RWPE2 (cell line): ENCODE measurements at regions not wholly inside any gene's neighbourhood (a gene's known extent, or its start where the extent isn't known, plus 50 kb on each side); places are given as distances from the start of the nearest gene placed in this dataset.

Source experiments
- ATAC-seq: fragments of 200-7000 bp; cut with Tn5 transposase; 3 replicates; pipeline ENCODE4 v1.9.1; 2021; ENCODE audit warnings: low read depth
- DNase-seq: peaks from one replicate; pipeline ENCODE4 v3.0.0-alpha.2; 2020; ENCODE audit warnings: low spot score
- H3K27ac ChIP-seq: fragments of 450-650 bp; 2 replicates; pipeline ENCODE4 v1.5.1; 2017; ENCODE audit warnings: mild to moderate bottlenecking; ENCODE audit not compliant: poor library complexity, severe bottlenecking
- H3K27me3 ChIP-seq: fragments of 250-450 bp; sonication (Bioruptor Pico); 2 replicates; pipeline ENCODE4 v1.5.1; 2021; ENCODE audit warnings: mild to moderate bottlenecking, moderate library complexity; ENCODE audit not compliant: insufficient read depth, poor library complexity, severe bottlenecking
- H3K36me3 ChIP-seq: fragments of 250-450 bp; sonication (Bioruptor Pico); 2 replicates; pipeline ENCODE4 v1.5.1; 2020; ENCODE audit warnings: low read depth, mild to moderate bottlenecking, moderate library complexity
- H3K4me1 ChIP-seq: fragments of 250-450 bp; sonication (Bioruptor Pico); 2 replicates; pipeline ENCODE4 v1.5.1; 2021; ENCODE audit warnings: mild to moderate bottlenecking, moderate library complexity; ENCODE audit not compliant: insufficient read depth, poor library complexity, severe bottlenecking
- H3K4me3 ChIP-seq: fragments of 250-450 bp; sonication (Bioruptor Pico); 2 replicates; pipeline ENCODE4 v1.5.1; 2021; ENCODE audit warnings: mild to moderate bottlenecking, moderate library complexity; ENCODE audit not compliant: severe bottlenecking
- H3K9me3 ChIP-seq: fragments of 250-450 bp; sonication (Bioruptor Pico); 2 replicates; pipeline ENCODE4 v1.5.1; 2021; ENCODE audit warnings: mild to moderate bottlenecking, moderate library complexity; ENCODE audit not compliant: severe bottlenecking
- TF ChIP-seq, protein P1 (sequence below): fragments of 450-650 bp; IDR thresholded peaks from one replicate; pipeline ENCODE4 v1.5.1; 2017; ENCODE audit warnings: mild to moderate bottlenecking, moderate library complexity; ENCODE audit not compliant: poor library complexity, severe bottlenecking

DNA sequence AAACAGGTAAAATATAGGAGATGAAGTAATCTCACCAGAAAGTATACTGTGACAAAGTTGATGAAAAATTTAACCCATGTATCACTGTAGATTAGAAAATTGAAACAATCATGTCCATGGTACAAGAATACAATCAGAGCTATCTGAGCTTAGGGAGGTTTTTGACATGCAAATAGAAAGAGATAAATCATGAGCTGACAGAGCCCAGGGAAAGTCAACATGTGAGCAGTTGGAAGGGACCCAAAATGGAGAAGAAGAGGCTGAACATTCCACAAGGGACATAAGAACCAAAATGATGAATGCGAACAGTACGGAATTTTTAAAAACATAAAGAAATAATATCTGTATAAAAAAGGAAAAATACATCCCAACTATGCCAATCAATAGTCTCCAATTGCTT lies 395.4 kb upstream of the CYRIA start:
- TF ChIP-seq, protein P1, sequence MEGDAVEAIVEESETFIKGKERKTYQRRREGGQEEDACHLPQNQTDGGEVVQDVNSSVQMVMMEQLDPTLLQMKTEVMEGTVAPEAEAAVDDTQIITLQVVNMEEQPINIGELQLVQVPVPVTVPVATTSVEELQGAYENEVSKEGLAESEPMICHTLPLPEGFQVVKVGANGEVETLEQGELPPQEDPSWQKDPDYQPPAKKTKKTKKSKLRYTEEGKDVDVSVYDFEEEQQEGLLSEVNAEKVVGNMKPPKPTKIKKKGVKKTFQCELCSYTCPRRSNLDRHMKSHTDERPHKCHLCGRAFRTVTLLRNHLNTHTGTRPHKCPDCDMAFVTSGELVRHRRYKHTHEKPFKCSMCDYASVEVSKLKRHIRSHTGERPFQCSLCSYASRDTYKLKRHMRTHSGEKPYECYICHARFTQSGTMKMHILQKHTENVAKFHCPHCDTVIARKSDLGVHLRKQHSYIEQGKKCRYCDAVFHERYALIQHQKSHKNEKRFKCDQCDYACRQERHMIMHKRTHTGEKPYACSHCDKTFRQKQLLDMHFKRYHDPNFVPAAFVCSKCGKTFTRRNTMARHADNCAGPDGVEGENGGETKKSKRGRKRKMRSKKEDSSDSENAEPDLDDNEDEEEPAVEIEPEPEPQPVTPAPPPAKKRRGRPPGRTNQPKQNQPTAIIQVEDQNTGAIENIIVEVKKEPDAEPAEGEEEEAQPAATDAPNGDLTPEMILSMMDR: no peak
- H3K9me3 ChIP-seq: no peaks in the 10 kb centered on the region
- no peaks in the 10 kb centered on the region for H3K4me1 ChIP-seq
- DNase-seq: no peak
- H3K36me3 ChIP-seq: no peaks in the 10 kb centered on the region
- H3K4me3 ChIP-seq: no peak overlapping the region
- H3K27me3 ChIP-seq: no peaks in the 10 kb centered on the region
- no peak overlapping the region for H3K27ac ChIP-seq
- no peak for ATAC-seq

DNA sequence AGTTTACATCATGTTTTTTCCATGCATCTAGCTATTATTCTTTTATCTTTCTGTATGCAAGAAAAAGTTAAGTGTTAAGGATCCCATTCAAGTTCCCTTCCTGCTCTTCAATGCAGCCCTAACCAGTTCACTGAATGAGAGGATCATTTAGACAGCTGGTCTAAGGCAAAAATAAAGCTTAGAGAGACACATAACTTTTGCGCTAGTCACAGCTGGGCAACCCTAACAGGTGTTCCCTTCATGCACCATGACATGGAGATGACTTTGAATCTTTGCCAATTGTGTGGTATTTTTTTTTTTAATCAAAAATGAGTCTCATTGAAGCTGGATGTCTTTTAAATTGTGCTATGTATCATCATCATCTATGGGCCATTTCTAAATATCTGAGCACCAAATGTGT lies 393.8 kb upstream of the CYRIA start:
- Histone ChIP-seq H3K4me1 (no peaks in the 10 kb centered on the region), H3K27me3 (no peaks in the 10 kb centered on the region), H3K4me3 (no peak overlapping the region), H3K9me3 (no peaks in the 10 kb centered on the region), H3K36me3 (no peaks in the 10 kb centered on the region), H3K27ac (no peak overlapping the region)
- ATAC-seq (no peak), DNase-seq (no peak)
- TF ChIP-seq, protein P1: no peak

GRCh38 chr2:17058772-17059402 lies 393.3 kb upstream of the CYRIA start:
- Histone ChIP-seq H3K4me3 (no peak overlapping the region), H3K9me3 (no peaks in the 10 kb centered on the region), H3K36me3 (no peaks in the 10 kb centered on the region), H3K27me3 (no peaks in the 10 kb centered on the region), H3K4me1 (no peaks in the 10 kb centered on the region), H3K27ac (no peak overlapping the region)
- ATAC-seq: no peak
- TF ChIP-seq, protein P1: no peak
- no peak for DNase-seq

DNA sequence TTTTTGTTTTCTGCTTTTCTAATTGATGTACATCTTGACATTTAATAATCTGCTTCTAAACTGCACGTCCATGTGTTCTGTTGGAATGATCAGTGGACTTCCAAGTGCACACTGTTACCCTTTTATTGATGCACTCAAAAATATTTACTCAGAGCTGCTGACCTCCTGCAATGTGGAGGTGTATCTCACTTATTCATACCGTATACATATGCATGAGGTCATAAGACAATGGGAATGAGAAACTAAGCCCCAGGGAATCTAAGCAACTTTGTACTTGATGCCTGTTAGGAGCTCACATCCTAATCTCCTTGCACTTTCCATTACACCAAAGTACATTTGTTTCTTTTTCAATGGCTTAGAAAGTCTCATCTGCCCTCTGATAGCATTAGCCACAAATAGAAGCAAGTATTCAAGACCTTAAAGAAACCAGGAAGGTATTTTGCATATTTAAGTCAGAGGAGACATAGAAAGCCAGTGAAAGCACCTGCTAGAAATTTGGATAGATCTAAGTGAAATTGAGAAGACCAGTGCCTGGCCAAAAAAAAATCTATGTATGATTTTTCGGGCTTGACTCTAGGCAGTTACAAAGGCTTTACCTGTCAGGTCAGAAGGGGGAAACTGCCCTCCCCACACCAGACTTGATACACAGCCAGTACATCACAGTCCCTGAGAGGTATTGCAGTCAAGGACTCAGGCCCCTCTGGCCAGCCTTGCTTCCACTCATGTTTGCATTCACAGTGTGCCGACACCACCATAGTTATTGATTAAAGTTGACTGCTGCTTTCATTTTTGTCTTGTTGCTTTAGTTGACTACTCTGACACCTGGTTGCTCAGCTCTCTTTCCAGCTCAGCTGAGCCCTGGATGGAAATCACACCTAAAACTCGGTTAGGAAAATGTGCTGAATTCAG lies 391.7 kb upstream of the CYRIA start:
- H3K4me1 ChIP-seq: no peaks in the 10 kb centered on the region
- H3K4me3 ChIP-seq: no peak overlapping the region
- H3K36me3 ChIP-seq: no peaks in the 10 kb centered on the region
- H3K27ac ChIP-seq: no peak overlapping the region
- ATAC-seq (no peak), DNase-seq (no peak)
- TF ChIP-seq, protein P1: no peak
- H3K9me3 ChIP-seq: no peaks in the 10 kb centered on the region
- H3K27me3 ChIP-seq: no peaks in the 10 kb centered on the region

GRCh38 chr2:17056236-17056635 lies 390.6 kb upstream of the CYRIA start:
- DNase-seq (no peak), ATAC-seq (no peak)
- Histone ChIP-seq H3K9me3 (no peaks in the 10 kb centered on the region), H3K27me3 (no peaks in the 10 kb centered on the region), H3K4me3 (no peak overlapping the region), H3K4me1 (no peaks in the 10 kb centered on the region), H3K27ac (no peak overlapping the region), H3K36me3 (no peaks in the 10 kb centered on the region)
- TF ChIP-seq, protein P1: no peak
